Type B pancreatic cell (in vitro differentiated cells): ENCODE measurements at regions not wholly inside any gene's neighbourhood (a gene's known extent, or its start where the extent isn't known, plus 50 kb on each side); places are given as distances from the start of the nearest gene placed in this dataset.

Experiments
- DNase-seq: peaks from one replicate; pipeline ENCODE4 v3.0.0; 2021; ENCODE audit warnings: mixed read lengths; ENCODE audit not compliant: unreplicated experiment; ENCODE audit errors: extremely low spot score
- H3K27ac Mint-ChIP-seq: 2 replicates; pipeline ENCODE4 v1.8.0; 2021; ENCODE audit warnings: mild to moderate bottlenecking, mixed read lengths
- H3K27me3 Mint-ChIP-seq: 2 replicates; pipeline ENCODE4 v1.8.0; 2021; ENCODE audit warnings: mixed read lengths
- H3K36me3 Mint-ChIP-seq: 2 replicates; pipeline ENCODE4 v1.8.0; 2021; ENCODE audit warnings: mixed read lengths
- H3K4me1 Mint-ChIP-seq: one replicate; pipeline ENCODE4 v1.8.0; 2021; ENCODE audit warnings: mixed read lengths; ENCODE audit not compliant: unreplicated experiment
- H3K4me3 Mint-ChIP-seq: 2 replicates; pipeline ENCODE4 v1.8.0; 2021; ENCODE audit warnings: mild to moderate bottlenecking, mixed read lengths
- H3K9me3 Mint-ChIP-seq: 2 replicates; pipeline ENCODE4 v1.8.0; 2021; ENCODE audit warnings: mixed read lengths
- CTCF ChIP-seq: fragments of 200-600 bp; sonication (generic); conservative IDR thresholded peaks from 2 replicates; pipeline ENCODE4 v1.5.0; 2021; ENCODE audit warnings: antibody characterized with exemption, mild to moderate bottlenecking

- H3K4me1 Mint-ChIP-seq: peaks cover 19% of the 10 kb centered on the region
- no peaks in the 10 kb centered on the region for H3K27me3 Mint-ChIP-seq
- no peak overlapping the region for H3K27ac Mint-ChIP-seq
- H3K36me3 Mint-ChIP-seq: no peaks in the 10 kb centered on the region
- no peak for DNase-seq
- H3K9me3 Mint-ChIP-seq: peaks cover 5% of the 10 kb centered on the region
- no peak overlapping the region for H3K4me3 Mint-ChIP-seq
- no peak for TF ChIP-seq CTCF
Measured at GRCh38 chr1:209328196-209328595, 255.3 kb upstream of the CAMK1G start.

DNA sequence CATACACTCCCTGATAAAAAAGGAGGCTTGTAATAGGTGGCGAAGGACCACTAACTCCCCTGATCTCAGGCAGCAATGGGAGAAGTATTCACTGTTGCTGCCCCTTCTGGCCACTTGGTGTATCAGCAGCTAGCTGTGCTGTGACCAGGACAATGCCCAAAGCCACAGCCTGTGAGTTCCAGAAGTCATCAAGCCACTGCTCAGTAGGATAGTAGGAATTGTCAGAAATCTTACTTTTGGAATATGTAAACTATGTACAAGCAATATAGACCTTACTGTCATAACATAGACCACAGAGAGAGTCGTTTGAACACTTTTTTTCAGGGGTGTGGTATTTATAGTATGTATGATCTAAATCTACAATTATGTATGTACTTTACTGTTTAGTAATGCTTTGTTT lies 248.3 kb upstream of the CAMK1G start:
- DNase-seq: no peak
- peak; percentile 82 for TF ChIP-seq CTCF
- no peak overlapping the region for H3K27ac Mint-ChIP-seq
- H3K36me3 Mint-ChIP-seq: no peaks in the 10 kb centered on the region
- peaks cover 4% of the 10 kb centered on the region for H3K27me3 Mint-ChIP-seq
- H3K9me3 Mint-ChIP-seq: peaks cover 5% of the 10 kb centered on the region
- H3K4me1 Mint-ChIP-seq: no peaks in the 10 kb centered on the region
- no peak overlapping the region for H3K4me3 Mint-ChIP-seq

DNA sequence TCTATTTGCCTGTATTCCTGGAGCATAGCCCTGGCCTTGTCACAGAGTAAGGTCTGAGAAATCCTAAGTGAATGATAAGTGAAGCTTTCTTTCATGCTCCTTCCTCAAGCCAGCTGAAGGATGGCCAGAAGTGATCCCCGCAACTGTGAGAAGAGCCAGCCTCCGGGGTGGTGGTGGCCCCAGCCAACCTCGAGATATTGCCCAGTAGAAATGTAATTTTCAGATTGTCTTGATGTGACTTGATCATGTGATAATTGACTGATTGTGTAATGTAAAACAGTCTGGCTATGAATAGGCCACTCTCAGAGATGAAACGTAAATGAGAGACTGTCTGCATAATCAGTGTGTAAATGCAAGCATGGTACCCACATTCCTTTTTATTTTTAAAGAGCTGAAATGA lies 242.4 kb upstream of the CAMK1G start:
- H3K4me1 Mint-ChIP-seq: no peaks in the 10 kb centered on the region
- TF ChIP-seq CTCF: no peak
- no peak overlapping the region for H3K27ac Mint-ChIP-seq
- no peaks in the 10 kb centered on the region for H3K36me3 Mint-ChIP-seq
- H3K9me3 Mint-ChIP-seq: no peaks in the 10 kb centered on the region
- H3K27me3 Mint-ChIP-seq: peaks cover 6% of the 10 kb centered on the region
- no peak overlapping the region for H3K4me3 Mint-ChIP-seq
- no peak for DNase-seq

DNA sequence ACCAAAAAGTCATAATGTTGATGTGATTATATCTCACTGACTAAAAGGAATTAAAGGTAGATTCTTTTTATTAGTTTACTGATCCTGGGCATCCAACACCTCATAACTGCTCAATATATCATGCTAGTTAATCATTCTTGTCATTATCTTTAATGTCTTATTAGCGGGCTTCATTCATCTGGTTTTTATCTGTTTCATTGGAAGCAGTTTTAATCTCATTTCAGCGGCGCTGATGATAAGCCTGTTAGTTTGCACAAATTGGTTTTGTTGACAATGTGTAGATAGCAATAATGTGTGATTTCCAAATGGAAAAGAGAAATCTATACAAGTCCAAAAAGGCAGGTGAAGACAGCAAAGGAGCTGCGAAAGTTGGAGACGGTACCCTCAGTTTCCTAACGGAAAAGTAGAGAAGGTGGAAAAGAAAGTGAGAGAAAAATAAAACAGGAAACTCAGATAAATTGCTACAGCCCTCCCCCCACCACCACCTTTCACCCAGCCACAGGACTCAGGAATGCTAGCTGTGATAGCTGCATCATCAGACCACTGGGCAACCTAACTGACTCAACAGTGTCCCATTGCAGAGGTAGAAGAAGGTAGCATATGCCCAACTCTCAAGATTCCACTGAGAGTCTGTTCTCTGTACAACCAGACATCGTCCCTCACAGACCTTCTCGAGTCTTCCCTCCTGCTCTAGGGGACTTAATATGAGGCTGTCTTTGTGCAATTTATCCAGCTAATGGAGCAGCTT lies 241.7 kb upstream of the CAMK1G start:
- Mint-ChIP-seq H3K27me3 (peaks cover 6% of the 10 kb centered on the region), H3K4me1 (peaks cover 1% of the 10 kb centered on the region), H3K4me3 (no peak overlapping the region), H3K36me3 (peaks cover 2% of the 10 kb centered on the region), H3K27ac (no peak overlapping the region), H3K9me3 (peaks cover 4% of the 10 kb centered on the region)
- no peak for TF ChIP-seq CTCF
- DNase-seq: no peak

DNA sequence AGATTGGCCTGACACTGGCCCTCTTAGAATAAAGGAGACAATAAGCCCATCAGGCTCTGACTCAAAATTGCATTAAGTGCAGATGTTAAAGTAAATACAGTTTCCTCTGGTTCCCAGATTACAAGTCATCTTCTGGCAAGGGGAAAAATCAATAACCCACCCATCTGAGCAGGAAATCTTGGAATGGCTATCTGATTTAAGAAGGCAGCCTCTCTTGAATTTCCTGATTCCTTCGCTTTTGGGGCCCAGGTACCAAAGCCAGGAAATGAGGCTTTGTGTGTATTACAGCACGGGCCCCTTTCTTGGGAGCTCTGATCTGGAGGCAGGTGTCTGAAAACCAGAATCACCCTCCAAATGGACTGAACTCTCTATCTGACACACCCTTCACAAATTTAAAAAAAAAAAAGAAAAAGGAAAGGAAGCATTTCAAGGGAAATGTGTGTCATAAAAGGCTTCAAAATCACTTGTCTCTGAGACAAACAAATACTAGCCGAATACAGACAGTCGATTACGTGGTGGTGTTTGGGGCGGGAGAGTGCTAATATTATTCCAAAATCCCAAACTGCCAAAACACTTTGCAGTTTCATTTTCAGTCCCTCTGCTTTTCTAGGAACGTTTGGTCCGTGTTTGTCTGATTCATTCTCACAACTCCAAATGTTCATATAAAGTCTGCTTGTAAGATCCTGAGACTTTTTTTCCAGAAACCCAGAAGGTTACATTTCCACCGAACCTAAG lies 240.9 kb upstream of the CAMK1G start:
- Mint-ChIP-seq H3K27ac (no peak overlapping the region), H3K4me1 (peaks cover 5% of the 10 kb centered on the region), H3K9me3 (peaks cover 7% of the 10 kb centered on the region), H3K4me3 (no peak overlapping the region), H3K27me3 (peaks cover 6% of the 10 kb centered on the region), H3K36me3 (peaks cover 3% of the 10 kb centered on the region)
- TF ChIP-seq CTCF: no peak
- no peak for DNase-seq
